GM12878 (cell line): ENCODE measurements at regions not wholly inside any gene's neighbourhood (a gene's known extent, or its start where the extent isn't known, plus 50 kb on each side); places are given as distances from the start of the nearest gene placed in this dataset.

ENCODE experiments used
- ATAC-seq: fragments of 200-7000 bp; cut with Tn5 transposase; 3 replicates; pipeline ENCODE4 v1.9.1; 2020; ENCODE audit warnings: mild to moderate bottlenecking, moderate library complexity
- BruUV-seq: library from RNA; stranded (reverse); fragments of 400-500 nt; replicated peaks from 2 replicates; lab custom pipeline; 2021; lab: Mats Ljungman, UMichigan
- CTCF ChIA-PET: fragments of 300-600 bp; sonication (Branson Sonifier 250); formaldehyde crosslinking; extraction: SDS; loops from one replicate; lab custom pipeline; 2021; ENCODE audit warnings: inconsistent platforms; lab: Yijun Ruan, JAX
- POLR2A ChIA-PET: fragments of 350-600 bp; formaldehyde crosslinking; extraction: SDS; loops from one replicate; lab custom pipeline; 2021; ENCODE audit warnings: inconsistent platforms; lab: Charles Lee
- RAD21 ChIA-PET: fragments of 300-600 bp; sonication (Branson Sonifier 250); formaldehyde crosslinking; loops from one replicate; lab custom pipeline; 2023; ENCODE audit warnings: antibody characterized with exemption; ENCODE audit not compliant: unreplicated experiment; lab: Charles Lee
- SMC1A ChIA-PET: fragments of 300-600 bp; sonication (Branson Sonifier 250); formaldehyde crosslinking; loops from one replicate; lab custom pipeline; 2023; ENCODE audit not compliant: unreplicated experiment, uncharacterized antibody; lab: Charles Lee
- DNase-seq: peaks from one replicate; pipeline ENCODE4 v3.0.0-alpha.2; 2011; ENCODE audit warnings: low read depth, low spot score
- FAIRE-seq: peaks from 3 replicates; lab custom pipeline; 2011; peaks lifted over from hg19 to GRCh38; lab: Jason Lieb, UNC
- H2AFZ ChIP-seq: 2 replicates; pipeline ENCODE4 v1.6.0; 2011; ENCODE audit warnings: low read depth, low read length, control low read depth; ENCODE audit not compliant: control insufficient read depth
- H3K27ac ChIP-seq: 2 replicates; pipeline ENCODE4 v1.5.1; 2011; ENCODE audit warnings: control low read depth; ENCODE audit not compliant: control insufficient read depth, insufficient read depth
- H3K27me3 ChIP-seq, 2 experiments: replicated peaks in 1 of 2; 2 replicates each; pipeline versions ENCODE4 v1.6.0 to v1.6.1; 2011; ENCODE audit warnings: low read length in 1 of 2; ENCODE audit not compliant: control insufficient read depth in 2 of 2, insufficient read depth in 2 of 2
- H3K36me3 ChIP-seq, 2 experiments: 2 replicates each; pipeline ENCODE4 v1.5.1; 2011; ENCODE audit warnings: low read length in 1 of 2; ENCODE audit not compliant: control insufficient read depth in 2 of 2, insufficient read depth in 2 of 2
- H3K4me1 ChIP-seq: 2 replicates; pipeline ENCODE4 v1.6.1; 2011; ENCODE audit warnings: mild to moderate bottlenecking, low read length, moderate library complexity, mixed read lengths; ENCODE audit not compliant: control insufficient read depth, insufficient read depth
- H3K4me2 ChIP-seq: 2 replicates; pipeline ENCODE4 v1.6.0; 2011; ENCODE audit warnings: control low read depth; ENCODE audit not compliant: control insufficient read depth, insufficient read depth
- H3K4me3 ChIP-seq: fragments of 200-600 bp; sonication (generic); 2 replicates; pipeline ENCODE4 v1.5.1; 2016
- H3K79me2 ChIP-seq: 2 replicates; pipeline ENCODE4 v1.6.0; 2011; ENCODE audit warnings: low read length; ENCODE audit not compliant: control insufficient read depth, insufficient read depth
- H3K9ac ChIP-seq: 2 replicates; pipeline ENCODE4 v1.8.0; 2011; ENCODE audit warnings: low read length, control low read depth, mixed read lengths; ENCODE audit not compliant: control insufficient read depth, insufficient read depth
- H3K9me3 ChIP-seq: replicated peaks from 3 replicates; pipeline ENCODE4 v1.5.1; 2011; ENCODE audit warnings: mild to moderate bottlenecking, low read length; ENCODE audit not compliant: control insufficient read depth, insufficient read depth
- H4K20me1 ChIP-seq: 2 replicates; pipeline ENCODE4 v1.6.0; 2011; ENCODE audit not compliant: control insufficient read depth, insufficient read depth
- ATF7 ChIP-seq: fragments of 450-650 bp; IDR thresholded peaks from 2 replicates; pipeline ENCODE4 v1.6.1; 2016; ENCODE audit warnings: low read depth, mild to moderate bottlenecking
- CBFB ChIP-seq: IDR thresholded peaks from 2 replicates; pipeline ENCODE4 v1.6.1; 2016; ENCODE audit warnings: antibody characterized with exemption, low read depth
- CHD4 ChIP-seq: fragments of 200-600 bp; sonication (generic); IDR thresholded peaks from 2 replicates; pipeline ENCODE4 v1.6.1; 2016; ENCODE audit warnings: mild to moderate bottlenecking
- EZH2 ChIP-seq: IDR thresholded peaks from 2 replicates; pipeline ENCODE4 v1.6.1; 2012; ENCODE audit warnings: low read depth, mild to moderate bottlenecking, control low read depth, inconsistent platforms, low read length, borderline replicate concordance; ENCODE audit not compliant: control insufficient read depth
- FOXM1 ChIP-seq: IDR thresholded peaks from 2 replicates; pipeline ENCODE4 v1.6.1; 2012; ENCODE audit warnings: low read depth, mild to moderate bottlenecking, inconsistent platforms, low read length, moderate library complexity
- IRF4 ChIP-seq: IDR thresholded peaks from 2 replicates; pipeline ENCODE4 v1.6.1; 2011; ENCODE audit warnings: low read depth, low read length
- NFXL1 ChIP-seq: fragments of 450-650 bp; IDR thresholded peaks from 2 replicates; pipeline ENCODE4 v1.6.1; 2017; ENCODE audit warnings: antibody characterized with exemption, mild to moderate bottlenecking, borderline replicate concordance
- PML ChIP-seq: IDR thresholded peaks from 2 replicates; pipeline ENCODE4 v1.6.1; 2012; ENCODE audit warnings: low read length, inconsistent platforms
- RBBP5 ChIP-seq: fragments of 200-600 bp; sonication (generic); conservative IDR thresholded peaks from 2 replicates; pipeline ENCODE4 v1.6.1; 2016
- SMARCA5 ChIP-seq: fragments of 450-650 bp; IDR thresholded peaks from 2 replicates; pipeline ENCODE4 v1.6.1; 2017; ENCODE audit warnings: mild to moderate bottlenecking
- TCF12 ChIP-seq: IDR thresholded peaks from 2 replicates; pipeline ENCODE4 v1.6.1; 2011; ENCODE audit warnings: low read depth, mild to moderate bottlenecking, low read length
- YBX1 ChIP-seq: fragments of 450-650 bp; IDR thresholded peaks from 2 replicates; pipeline ENCODE4 v1.6.1; 2016; ENCODE audit warnings: antibody characterized with exemption
- ZNF217 ChIP-seq: fragments of 450-650 bp; IDR thresholded peaks from 2 replicates; pipeline ENCODE4 v1.6.1; 2017; ENCODE audit warnings: antibody characterized with exemption, mild to moderate bottlenecking
- ZNF24 ChIP-seq: fragments of 450-650 bp; IDR thresholded peaks from 2 replicates; pipeline ENCODE4 v1.6.1; 2017; ENCODE audit warnings: antibody characterized with exemption, mild to moderate bottlenecking
- WGBS: methylation state at CpG from one replicate; pipeline ENCODE4 v1.1.6; 2016; ENCODE audit warnings: low lambda C conversion rate; ENCODE audit not compliant: insufficient replicate concordance, insufficient coverage; ENCODE audit errors: missing lambda C conversion rate; 5-methylcytosine and 5-hydroxymethylcytosine counted together
- in situ Hi-C: fragments of 300-500 bp; cut with MboI; formaldehyde crosslinking; loops from 9 replicates; pipeline ENCODE4 v1.14.3; 2018; ENCODE audit warnings: mixed read lengths
- intact Hi-C: fragments of 100-400 bp; cut with micrococcal nuclease; formaldehyde crosslinking; loops from one replicate; pipeline ENCODE4 v1.14.2; 2022; ENCODE audit not compliant: unreplicated experiment
- TF ChIP-seq, protein P1 (sequence below): IDR thresholded peaks from 2 replicates; pipeline ENCODE4 v1.6.1; 2012; ENCODE audit warnings: mild to moderate bottlenecking, low read depth, low read length
- TF ChIP-seq, protein P2 (sequence below): IDR thresholded peaks from 2 replicates; pipeline ENCODE4 v1.6.1; 2011; ENCODE audit warnings: borderline replicate concordance, low read depth, mild to moderate bottlenecking, moderate library complexity, low read length; ENCODE audit not compliant: insufficient read depth, poor library complexity, severe bottlenecking

GRCh38 chr17:36739208-36739607 is 137.8 kb downstream of the MRM1 start:
- ChIA-PET SMC1A (no interaction called here), RAD21 (no interaction called here), CTCF (no interaction called here), POLR2A (no interaction called here)
- peaks cover 0 to 5% of the 10 kb centered on the region in 2 experiments; a peak in 2 of 4 replicates for H3K27me3 ChIP-seq
- no peaks in the 10 kb centered on the region for H3K36me3 ChIP-seq
- H3K27ac ChIP-seq, result no peak overlapping the region
- H3K79me2 ChIP-seq, result no peaks in the 10 kb centered on the region
- no TSS peak for BruUV-seq
- H3K9me3 ChIP-seq, result no peaks in the 10 kb centered on the region
- WGBS, result 35% methylated on average over 6 of the region's 6 CpGs
- no peak for FAIRE-seq
- H3K4me3 ChIP-seq, result no peak overlapping the region
- intact Hi-C loops, result no loop called here
- no peak overlapping the region for H3K9ac ChIP-seq
- ATAC-seq, result no peak
- no peaks in the 10 kb centered on the region for H3K4me1 ChIP-seq
- DNase-seq, result no peak
- no peaks in the 10 kb centered on the region for H4K20me1 ChIP-seq
- no peak overlapping the region for H3K4me2 ChIP-seq
- TF ChIP-seq PML (no peak), ATF7 (no peak), ZNF24 (no peak)
- in situ Hi-C loops, result no loop called here
- no peak overlapping the region for H2AFZ ChIP-seq

GRCh38 chr17:36740157-36740556 is 138.8 kb downstream of the MRM1 start:
- WGBS, result 43% methylated on average over 6 of the region's 8 CpGs
- DNase-seq, result no peak
- no peaks in the 10 kb centered on the region for H3K4me1 ChIP-seq
- H3K4me2 ChIP-seq, result no peak overlapping the region
- intact Hi-C loops, result no loop called here
- H3K9ac ChIP-seq, result no peak overlapping the region
- ChIA-PET CTCF (no interaction called here), POLR2A (no interaction called here), RAD21 (no interaction called here), SMC1A (no interaction called here)
- H3K36me3 ChIP-seq, result no peaks in the 10 kb centered on the region
- no peaks in the 10 kb centered on the region for H4K20me1 ChIP-seq
- no peaks in the 10 kb centered on the region for H3K9me3 ChIP-seq
- in situ Hi-C loops, result no loop called here
- no peaks in the 10 kb centered on the region for H3K79me2 ChIP-seq
- ATAC-seq, result no peak
- H2AFZ ChIP-seq, result no peak overlapping the region
- peaks cover 0 to 5% of the 10 kb centered on the region in 2 experiments; a peak in 2 of 4 replicates for H3K27me3 ChIP-seq
- BruUV-seq, result no TSS peak
- no peak for FAIRE-seq
- no peak overlapping the region for H3K27ac ChIP-seq
- H3K4me3 ChIP-seq, result no peak overlapping the region
- TF ChIP-seq CHD4 (no peak), ZNF24 (no peak), NFXL1 (no peak), CBFB (no peak), RBBP5 (no peak), IRF4 (no peak), FOXM1 (no peak), YBX1 (no peak), ZNF217 (no peak), PML (no peak), EZH2 (no peak), ATF7 (no peak), SMARCA5 (no peak), TCF12 (no peak)
- TF ChIP-seq, protein P1, sequence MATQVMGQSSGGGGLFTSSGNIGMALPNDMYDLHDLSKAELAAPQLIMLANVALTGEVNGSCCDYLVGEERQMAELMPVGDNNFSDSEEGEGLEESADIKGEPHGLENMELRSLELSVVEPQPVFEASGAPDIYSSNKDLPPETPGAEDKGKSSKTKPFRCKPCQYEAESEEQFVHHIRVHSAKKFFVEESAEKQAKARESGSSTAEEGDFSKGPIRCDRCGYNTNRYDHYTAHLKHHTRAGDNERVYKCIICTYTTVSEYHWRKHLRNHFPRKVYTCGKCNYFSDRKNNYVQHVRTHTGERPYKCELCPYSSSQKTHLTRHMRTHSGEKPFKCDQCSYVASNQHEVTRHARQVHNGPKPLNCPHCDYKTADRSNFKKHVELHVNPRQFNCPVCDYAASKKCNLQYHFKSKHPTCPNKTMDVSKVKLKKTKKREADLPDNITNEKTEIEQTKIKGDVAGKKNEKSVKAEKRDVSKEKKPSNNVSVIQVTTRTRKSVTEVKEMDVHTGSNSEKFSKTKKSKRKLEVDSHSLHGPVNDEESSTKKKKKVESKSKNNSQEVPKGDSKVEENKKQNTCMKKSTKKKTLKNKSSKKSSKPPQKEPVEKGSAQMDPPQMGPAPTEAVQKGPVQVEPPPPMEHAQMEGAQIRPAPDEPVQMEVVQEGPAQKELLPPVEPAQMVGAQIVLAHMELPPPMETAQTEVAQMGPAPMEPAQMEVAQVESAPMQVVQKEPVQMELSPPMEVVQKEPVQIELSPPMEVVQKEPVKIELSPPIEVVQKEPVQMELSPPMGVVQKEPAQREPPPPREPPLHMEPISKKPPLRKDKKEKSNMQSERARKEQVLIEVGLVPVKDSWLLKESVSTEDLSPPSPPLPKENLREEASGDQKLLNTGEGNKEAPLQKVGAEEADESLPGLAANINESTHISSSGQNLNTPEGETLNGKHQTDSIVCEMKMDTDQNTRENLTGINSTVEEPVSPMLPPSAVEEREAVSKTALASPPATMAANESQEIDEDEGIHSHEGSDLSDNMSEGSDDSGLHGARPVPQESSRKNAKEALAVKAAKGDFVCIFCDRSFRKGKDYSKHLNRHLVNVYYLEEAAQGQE, result no peak
- TF ChIP-seq, protein P2, sequence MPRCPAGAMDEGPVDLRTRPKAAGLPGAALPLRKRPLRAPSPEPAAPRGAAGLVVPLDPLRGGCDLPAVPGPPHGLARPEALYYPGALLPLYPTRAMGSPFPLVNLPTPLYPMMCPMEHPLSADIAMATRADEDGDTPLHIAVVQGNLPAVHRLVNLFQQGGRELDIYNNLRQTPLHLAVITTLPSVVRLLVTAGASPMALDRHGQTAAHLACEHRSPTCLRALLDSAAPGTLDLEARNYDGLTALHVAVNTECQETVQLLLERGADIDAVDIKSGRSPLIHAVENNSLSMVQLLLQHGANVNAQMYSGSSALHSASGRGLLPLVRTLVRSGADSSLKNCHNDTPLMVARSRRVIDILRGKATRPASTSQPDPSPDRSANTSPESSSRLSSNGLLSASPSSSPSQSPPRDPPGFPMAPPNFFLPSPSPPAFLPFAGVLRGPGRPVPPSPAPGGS, result no peak
